ENCODE measurements at regions not wholly inside any gene's neighbourhood (a gene's known extent, or its start where the extent isn't known, plus 50 kb on each side); places are given as distances from the start of the nearest gene placed in this dataset.

GRCh38 chr10:3222626-3223025 is 50.0 kb upstream of the PITRM1 start:
- H3K9me2 ChIP-seq (replicated peaks; ENCODE audit: control insufficient read depth, low read length) = no peaks in the 10 kb centered on the region
- TF ChIP-seq CTCF (IDR thresholded peaks at IDR 0.05; ENCODE audit: low read depth, low read length, poor library complexity, severe bottlenecking) = no peak
- TF ChIP-seq EZH2phosphoT487 (IDR thresholded peaks at IDR 0.05; ENCODE audit: borderline replicate concordance, low read length) = no peak
- no peak overlapping the region for H3K27ac ChIP-seq (ENCODE audit: low read depth, low read length)
- H3K9me3 ChIP-seq (ENCODE audit: control insufficient read depth, insufficient read depth, low read length) = no peaks in the 10 kb centered on the region
- H3K4me3 ChIP-seq (ENCODE audit: low read length) = no peak overlapping the region
- no peaks in the 10 kb centered on the region for H3K79me2 ChIP-seq (ENCODE audit: control insufficient read depth, low read length)
- H4K20me1 ChIP-seq (ENCODE audit: control insufficient read depth, insufficient read depth, low read depth, low read length) = no peaks in the 10 kb centered on the region
- no peaks in the 10 kb centered on the region for H3K4me1 ChIP-seq (ENCODE audit: control insufficient read depth, low read length)
- no peaks in the 10 kb centered on the region for H3K27me3 ChIP-seq (ENCODE audit: control insufficient read depth, low read length)
- H3K36me3 ChIP-seq (ENCODE audit: control insufficient read depth, low read length) = no peaks in the 10 kb centered on the region
- H3K4me2 ChIP-seq (ENCODE audit: low read length) = no peak overlapping the region
- H3F3A ChIP-seq (ENCODE audit: control insufficient read depth, insufficient read depth) = no peaks in the 10 kb centered on the region
